GM12878 (cell line): ENCODE measurements at regions not wholly inside any gene's neighbourhood (a gene's known extent, or its start where the extent isn't known, plus 50 kb on each side); places are given as distances from the start of the nearest gene placed in this dataset.

ENCODE experiments used
- ATAC-seq: fragments of 200-7000 bp; cut with Tn5 transposase; 3 replicates; pipeline ENCODE4 v1.9.1; 2020; ENCODE audit warnings: mild to moderate bottlenecking, moderate library complexity
- BruUV-seq: library from RNA; stranded (reverse); fragments of 400-500 nt; replicated peaks from 2 replicates; lab custom pipeline; 2021; lab: Mats Ljungman, UMichigan
- CTCF ChIA-PET: fragments of 300-600 bp; sonication (Branson Sonifier 250); formaldehyde crosslinking; extraction: SDS; loops from one replicate; lab custom pipeline; 2021; ENCODE audit warnings: inconsistent platforms; lab: Yijun Ruan, JAX
- POLR2A ChIA-PET: fragments of 350-600 bp; formaldehyde crosslinking; extraction: SDS; loops from one replicate; lab custom pipeline; 2021; ENCODE audit warnings: inconsistent platforms; lab: Charles Lee
- RAD21 ChIA-PET: fragments of 300-600 bp; sonication (Branson Sonifier 250); formaldehyde crosslinking; loops from one replicate; lab custom pipeline; 2023; ENCODE audit warnings: antibody characterized with exemption; ENCODE audit not compliant: unreplicated experiment; lab: Charles Lee
- SMC1A ChIA-PET: fragments of 300-600 bp; sonication (Branson Sonifier 250); formaldehyde crosslinking; loops from one replicate; lab custom pipeline; 2023; ENCODE audit not compliant: unreplicated experiment, uncharacterized antibody; lab: Charles Lee
- DNase-seq: peaks from one replicate; pipeline ENCODE4 v3.0.0-alpha.2; 2011; ENCODE audit warnings: low read depth, low spot score
- FAIRE-seq: peaks from 3 replicates; lab custom pipeline; 2011; peaks lifted over from hg19 to GRCh38; lab: Jason Lieb, UNC
- H2AFZ ChIP-seq: 2 replicates; pipeline ENCODE4 v1.6.0; 2011; ENCODE audit warnings: low read depth, low read length, control low read depth; ENCODE audit not compliant: control insufficient read depth
- H3K27ac ChIP-seq: 2 replicates; pipeline ENCODE4 v1.5.1; 2011; ENCODE audit warnings: control low read depth; ENCODE audit not compliant: control insufficient read depth, insufficient read depth
- H3K27me3 ChIP-seq, 2 experiments: replicated peaks in 1 of 2; 2 replicates each; pipeline versions ENCODE4 v1.6.0 to v1.6.1; 2011; ENCODE audit warnings: low read length in 1 of 2; ENCODE audit not compliant: control insufficient read depth in 2 of 2, insufficient read depth in 2 of 2
- H3K36me3 ChIP-seq, 2 experiments: 2 replicates each; pipeline ENCODE4 v1.5.1; 2011; ENCODE audit warnings: low read length in 1 of 2; ENCODE audit not compliant: control insufficient read depth in 2 of 2, insufficient read depth in 2 of 2
- H3K4me1 ChIP-seq: 2 replicates; pipeline ENCODE4 v1.6.1; 2011; ENCODE audit warnings: mild to moderate bottlenecking, low read length, moderate library complexity, mixed read lengths; ENCODE audit not compliant: control insufficient read depth, insufficient read depth
- H3K4me2 ChIP-seq: 2 replicates; pipeline ENCODE4 v1.6.0; 2011; ENCODE audit warnings: control low read depth; ENCODE audit not compliant: control insufficient read depth, insufficient read depth
- H3K4me3 ChIP-seq: fragments of 200-600 bp; sonication (generic); 2 replicates; pipeline ENCODE4 v1.5.1; 2016
- H3K79me2 ChIP-seq: 2 replicates; pipeline ENCODE4 v1.6.0; 2011; ENCODE audit warnings: low read length; ENCODE audit not compliant: control insufficient read depth, insufficient read depth
- H3K9ac ChIP-seq: 2 replicates; pipeline ENCODE4 v1.8.0; 2011; ENCODE audit warnings: low read length, control low read depth, mixed read lengths; ENCODE audit not compliant: control insufficient read depth, insufficient read depth
- H3K9me3 ChIP-seq: replicated peaks from 3 replicates; pipeline ENCODE4 v1.5.1; 2011; ENCODE audit warnings: mild to moderate bottlenecking, low read length; ENCODE audit not compliant: control insufficient read depth, insufficient read depth
- H4K20me1 ChIP-seq: 2 replicates; pipeline ENCODE4 v1.6.0; 2011; ENCODE audit not compliant: control insufficient read depth, insufficient read depth
- EED ChIP-seq: sonication (generic); IDR thresholded peaks from 2 replicates; pipeline ENCODE4 v1.6.1; 2016; ENCODE audit warnings: antibody characterized with exemption, low read depth
- HCFC1 ChIP-seq: fragments of 150-350 bp; IDR thresholded peaks from 2 replicates; pipeline ENCODE4 v1.6.1; 2014; ENCODE audit warnings: low read length
- KDM1A ChIP-seq: fragments of 200-600 bp; sonication (generic); IDR thresholded peaks from 2 replicates; pipeline ENCODE4 v1.6.1; 2016; ENCODE audit warnings: borderline replicate concordance
- POLR2AphosphoS2 ChIP-seq: IDR thresholded peaks from 2 replicates; pipeline ENCODE4 v1.6.1; 2011; ENCODE audit warnings: low read depth, mild to moderate bottlenecking, low read length, improper control_type of control experiment, moderate library complexity
- SP1 ChIP-seq: IDR thresholded peaks from one replicate; pipeline ENCODE4 v1.6.1; 2011; ENCODE audit warnings: low read depth, low read length
- ZBED1 ChIP-seq: IDR thresholded peaks from 2 replicates; pipeline ENCODE4 v1.6.1; 2016; ENCODE audit warnings: borderline replicate concordance
- WGBS: methylation state at CpG from one replicate; pipeline ENCODE4 v1.1.6; 2016; ENCODE audit warnings: low lambda C conversion rate; ENCODE audit not compliant: insufficient replicate concordance, insufficient coverage; ENCODE audit errors: missing lambda C conversion rate; 5-methylcytosine and 5-hydroxymethylcytosine counted together
- in situ Hi-C: fragments of 300-500 bp; cut with MboI; formaldehyde crosslinking; loops from 9 replicates; pipeline ENCODE4 v1.14.3; 2018; ENCODE audit warnings: mixed read lengths
- intact Hi-C: fragments of 100-400 bp; cut with micrococcal nuclease; formaldehyde crosslinking; loops from one replicate; pipeline ENCODE4 v1.14.2; 2022; ENCODE audit not compliant: unreplicated experiment
- TF ChIP-seq, protein P1 (sequence below): fragments of 450-650 bp; formaldehyde crosslinking; IDR thresholded peaks from 2 replicates; pipeline ENCODE4 v1.4.0; 2020; ENCODE audit warnings: mild to moderate bottlenecking, moderate library complexity

DNA sequence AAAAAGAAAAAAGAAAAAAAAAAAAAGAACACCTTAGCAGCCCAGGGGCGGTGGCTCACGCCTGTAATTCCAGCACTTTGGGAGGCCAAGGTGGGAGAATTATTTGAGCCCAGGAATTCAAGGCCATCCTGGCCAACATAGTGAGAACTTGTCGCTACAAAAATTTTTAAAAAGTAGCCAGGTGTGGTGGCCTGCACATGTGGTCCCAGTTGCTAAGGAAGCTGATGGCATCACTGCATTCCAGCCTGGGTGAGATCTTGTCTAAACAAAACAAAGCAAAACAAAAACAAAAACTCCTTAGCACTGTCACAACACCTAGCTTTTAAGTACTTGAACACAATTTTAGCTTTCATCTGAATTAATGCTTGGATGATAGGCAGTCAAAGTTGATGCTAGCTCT lies 86.3 kb upstream of the MKLN1 start:
- in situ Hi-C loops = no loop called here
- 62% methylated on average over 3 of the region's 3 CpGs for WGBS

More for the DNA sequence above, 86.3 kb upstream of the MKLN1 start:
- Histone ChIP-seq H3K27me3 (no peaks in the 10 kb centered on the region), H3K4me1 (no peaks in the 10 kb centered on the region), H3K79me2 (no peaks in the 10 kb centered on the region), H3K4me3 (no peak overlapping the region), H3K27ac (no peak overlapping the region), H2AFZ (no peak overlapping the region), H4K20me1 (no peaks in the 10 kb centered on the region), H3K4me2 (no peak overlapping the region), H3K9me3 (no peaks in the 10 kb centered on the region), H3K9ac (no peak overlapping the region), H3K36me3 (no peaks in the 10 kb centered on the region)
- SMC1A ChIA-PET = interaction anchor here (0.9 kb wide), 1 partner anchor 13 kb away, joined by 3 read pairs; no protein-coding TSS in a partner anchor
- BruUV-seq = no TSS peak
- RAD21 ChIA-PET = no interaction called here
- ATAC-seq = no peak
- intact Hi-C loops = no loop called here
- DNase-seq = no peak
- no peak for TF ChIP-seq HCFC1
- TF ChIP-seq ZBED1 = no peak
- no peak for TF ChIP-seq SP1
- TF ChIP-seq EED = no peak
- TF ChIP-seq POLR2AphosphoS2 = no peak
- TF ChIP-seq, protein P1, sequence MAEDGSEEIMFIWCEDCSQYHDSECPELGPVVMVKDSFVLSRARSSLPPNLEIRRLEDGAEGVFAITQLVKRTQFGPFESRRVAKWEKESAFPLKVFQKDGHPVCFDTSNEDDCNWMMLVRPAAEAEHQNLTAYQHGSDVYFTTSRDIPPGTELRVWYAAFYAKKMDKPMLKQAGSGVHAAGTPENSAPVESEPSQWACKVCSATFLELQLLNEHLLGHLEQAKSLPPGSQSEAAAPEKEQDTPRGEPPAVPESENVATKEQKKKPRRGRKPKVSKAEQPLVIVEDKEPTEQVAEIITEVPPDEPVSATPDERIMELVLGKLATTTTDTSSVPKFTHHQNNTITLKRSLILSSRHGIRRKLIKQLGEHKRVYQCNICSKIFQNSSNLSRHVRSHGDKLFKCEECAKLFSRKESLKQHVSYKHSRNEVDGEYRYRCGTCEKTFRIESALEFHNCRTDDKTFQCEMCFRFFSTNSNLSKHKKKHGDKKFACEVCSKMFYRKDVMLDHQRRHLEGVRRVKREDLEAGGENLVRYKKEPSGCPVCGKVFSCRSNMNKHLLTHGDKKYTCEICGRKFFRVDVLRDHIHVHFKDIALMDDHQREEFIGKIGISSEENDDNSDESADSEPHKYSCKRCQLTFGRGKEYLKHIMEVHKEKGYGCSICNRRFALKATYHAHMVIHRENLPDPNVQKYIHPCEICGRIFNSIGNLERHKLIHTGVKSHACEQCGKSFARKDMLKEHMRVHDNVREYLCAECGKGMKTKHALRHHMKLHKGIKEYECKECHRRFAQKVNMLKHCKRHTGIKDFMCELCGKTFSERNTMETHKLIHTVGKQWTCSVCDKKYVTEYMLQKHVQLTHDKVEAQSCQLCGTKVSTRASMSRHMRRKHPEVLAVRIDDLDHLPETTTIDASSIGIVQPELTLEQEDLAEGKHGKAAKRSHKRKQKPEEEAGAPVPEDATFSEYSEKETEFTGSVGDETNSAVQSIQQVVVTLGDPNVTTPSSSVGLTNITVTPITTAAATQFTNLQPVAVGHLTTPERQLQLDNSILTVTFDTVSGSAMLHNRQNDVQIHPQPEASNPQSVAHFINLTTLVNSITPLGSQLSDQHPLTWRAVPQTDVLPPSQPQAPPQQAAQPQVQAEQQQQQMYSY = no peak
- TF ChIP-seq KDM1A = no peak
- no peak for FAIRE-seq
- CTCF ChIA-PET = interaction anchor here (1.2 kb wide), 1 partner anchor 167 kb away, joined by 3 read pairs; no protein-coding TSS in a partner anchor
- POLR2A ChIA-PET = no interaction called here
